ENCODE measurements at regions not wholly inside any gene's neighbourhood (a gene's known extent, or its start where the extent isn't known, plus 50 kb on each side); places are given as distances from the start of the nearest gene placed in this dataset.

- no peak for DNase-seq
Measured at GRCh38 chr10:2850202-2850601, 217.1 kb upstream of the PFKP start.

GRCh38 chr10:2844925-2845324, 222.4 kb upstream of the PFKP start:
- DNase-seq = no peak

DNA sequence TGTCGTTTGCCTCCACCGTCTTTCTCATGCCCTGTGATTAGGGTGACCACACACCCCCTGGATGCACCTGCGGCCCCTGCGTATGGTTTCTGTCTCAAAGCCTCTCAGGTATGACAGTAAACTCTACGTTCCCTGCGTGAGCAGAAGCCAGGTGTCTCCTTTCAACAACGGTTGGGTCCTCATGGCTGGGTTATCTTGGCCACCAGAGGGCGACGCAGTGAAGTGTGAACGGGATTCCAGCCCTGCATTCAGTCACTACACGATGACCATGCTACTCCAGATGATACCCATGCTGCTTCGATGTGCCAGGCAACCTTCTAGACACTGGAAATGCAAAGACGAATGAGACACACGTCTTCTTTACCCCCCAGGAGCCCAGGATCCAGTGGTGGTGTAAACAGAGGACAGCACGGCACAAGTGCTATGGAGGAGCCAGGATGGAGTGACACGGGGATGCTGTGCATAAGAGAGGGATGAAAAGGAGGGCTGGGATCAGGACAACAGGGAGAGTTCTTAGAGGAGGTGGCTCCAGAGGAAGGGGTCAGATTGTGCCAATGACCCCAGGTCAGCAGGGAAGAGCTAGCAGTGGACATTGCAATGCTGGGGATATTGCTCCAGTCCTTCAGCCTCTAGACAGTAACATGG, 228.1 kb upstream of the PFKP start:
- DNase-seq = no peak

DNA sequence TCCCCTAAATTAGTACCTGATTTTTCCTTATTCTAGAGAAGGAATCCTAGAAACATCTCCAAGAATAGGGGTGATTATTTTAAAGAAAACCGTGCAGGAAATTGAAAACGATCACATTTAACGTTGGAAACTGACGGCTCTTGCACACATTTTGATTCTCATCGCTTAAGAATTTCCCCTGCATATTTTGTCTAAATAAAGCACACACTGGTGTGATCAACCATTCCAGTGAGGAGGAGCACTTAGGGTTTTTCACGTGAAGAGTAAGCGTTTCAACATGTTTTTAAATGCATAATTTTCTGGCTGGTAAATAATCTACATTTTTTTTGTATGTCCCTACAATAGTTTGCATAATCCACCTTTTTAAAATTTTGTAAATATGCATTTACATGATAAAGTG, 229.7 kb upstream of the PFKP start:
- DNase-seq = no peak

GRCh38 chr10:2836921-2837662, 230.3 kb upstream of the PFKP start:
- no peak for DNase-seq

DNA sequence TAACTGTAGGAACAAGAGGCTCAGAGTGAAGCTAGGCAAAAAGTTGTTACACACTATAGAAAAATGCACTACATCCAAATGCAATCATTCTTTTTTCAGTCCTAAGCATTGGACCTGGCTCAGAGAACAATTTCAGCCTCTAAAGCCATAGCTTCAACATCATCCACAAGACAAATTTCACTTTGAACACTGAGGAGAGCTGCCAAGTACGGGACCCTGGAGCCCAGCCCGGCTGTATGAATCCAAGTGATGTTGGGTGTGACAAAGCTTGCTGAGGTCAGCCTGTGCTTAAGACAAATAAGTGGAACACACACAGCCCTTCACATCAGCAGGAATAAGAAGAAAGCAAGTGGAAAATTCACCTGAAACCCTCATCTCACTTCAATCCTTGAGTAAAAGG, 233.1 kb upstream of the PFKP start:
- DNase-seq = no peak

- no peak for DNase-seq
Measured at GRCh38 chr10:2831509-2831908, 235.8 kb upstream of the PFKP start.

GRCh38 chr10:2828741-2829140, 238.6 kb upstream of the PFKP start:
- DNase-seq = no peak

- DNase-seq = no peak
Measured at GRCh38 chr10:2826675-2827074, 240.7 kb upstream of the PFKP start.

GRCh38 chr10:2825841-2826240, 241.5 kb upstream of the PFKP start:
- no peak for DNase-seq

DNA sequence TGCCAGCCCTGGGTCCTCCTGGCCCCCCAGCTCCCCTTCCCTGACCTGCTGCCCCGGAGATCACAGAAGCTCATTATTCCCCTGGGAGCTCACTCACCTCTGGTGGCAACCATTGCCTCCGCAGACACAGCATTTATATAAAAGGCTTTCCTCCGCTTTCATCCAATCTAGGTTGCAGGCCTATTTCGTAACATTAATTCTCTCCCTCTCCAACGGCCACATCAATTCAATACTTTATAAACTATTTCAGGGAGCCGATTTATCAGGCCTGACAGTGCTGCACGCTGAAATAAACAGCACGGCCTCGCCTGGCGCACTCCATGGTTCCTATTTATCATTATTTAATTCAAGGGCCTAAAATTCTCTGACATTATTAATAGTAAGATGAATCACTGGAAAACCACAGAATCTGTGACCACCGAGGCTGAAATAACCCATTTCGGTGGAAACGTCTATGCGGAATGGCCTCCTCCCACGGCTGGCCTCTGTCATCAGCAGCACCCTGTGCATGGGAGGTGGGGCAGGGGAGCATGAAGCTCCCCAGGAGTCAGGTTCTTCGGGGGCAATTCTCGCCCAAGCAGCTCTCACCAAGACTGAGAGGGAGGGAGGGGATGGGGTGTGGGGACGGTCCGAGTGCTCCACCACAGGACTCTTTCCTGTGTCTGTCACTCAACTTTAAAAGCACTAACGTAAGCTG, 249.3 kb upstream of the PFKP start:
- no peak for DNase-seq

- no peak for DNase-seq
Measured at GRCh38 chr10:2813693-2814092, 253.7 kb upstream of the PFKP start.

DNA sequence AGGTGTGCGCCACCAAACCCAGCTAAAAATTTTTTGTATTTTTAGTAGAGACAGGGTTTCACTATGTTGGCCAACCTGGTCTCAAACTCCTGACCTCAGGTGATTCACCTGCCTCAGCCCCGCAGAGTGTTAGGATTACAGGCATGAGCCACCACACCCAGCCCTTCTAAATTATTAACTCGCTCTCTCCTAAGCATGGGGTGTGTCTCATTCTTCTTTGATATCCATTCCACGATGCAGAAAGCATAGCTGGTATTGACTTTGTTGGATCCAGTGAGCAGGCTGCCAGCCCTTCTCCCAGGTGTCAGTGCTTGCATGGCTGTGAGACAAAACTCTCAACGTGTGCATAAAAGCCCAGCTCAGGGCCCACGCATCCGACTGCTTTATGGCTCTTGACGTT, 254.1 kb upstream of the PFKP start:
- no peak for DNase-seq

DNA sequence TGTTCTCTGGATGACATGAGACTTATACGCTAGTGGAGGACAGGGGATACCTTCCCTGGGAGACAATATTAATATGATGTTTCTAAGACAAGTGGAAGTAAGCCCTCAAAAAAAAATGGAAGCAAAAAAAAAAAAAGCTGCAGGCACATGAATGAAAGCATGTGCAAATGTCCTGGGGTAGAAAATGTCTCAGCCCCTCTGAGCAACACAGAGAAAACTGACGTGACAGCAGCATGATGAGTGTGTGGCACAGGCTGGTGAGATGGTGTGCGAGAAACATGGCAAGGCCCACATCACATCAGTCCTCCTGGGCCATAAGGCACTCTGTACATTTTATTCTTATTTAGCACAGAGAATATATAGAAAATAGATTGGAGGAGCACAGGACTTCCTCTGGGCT, 254.7 kb upstream of the PFKP start:
- no peak for DNase-seq

DNA sequence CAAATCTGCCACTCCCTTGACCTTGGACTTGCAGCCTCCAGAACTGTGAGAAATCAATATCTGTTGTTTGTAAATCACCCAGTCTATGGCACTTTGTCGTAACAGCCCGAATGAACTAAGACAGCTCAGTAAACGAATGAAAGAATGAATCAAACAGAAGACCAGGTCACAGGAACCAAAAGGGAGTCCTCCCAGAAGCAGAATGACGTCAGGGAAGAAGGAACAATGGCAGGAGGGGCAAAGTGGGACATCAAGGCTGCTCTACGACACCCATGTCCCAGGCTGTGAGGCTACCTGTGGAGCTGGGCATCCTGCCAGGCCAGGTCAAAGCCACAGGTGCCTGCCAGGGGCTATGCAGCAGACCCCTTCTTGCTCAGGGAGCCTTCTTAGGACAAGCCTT, 267.2 kb upstream of the PFKP start:
- DNase-seq = no peak

- DNase-seq = no peak
Measured at GRCh38 chr10:2798336-2799022, 268.9 kb upstream of the PFKP start.

GRCh38 chr10:2791774-2792443, 275.4 kb upstream of the PFKP start:
- DNase-seq = no peak

- DNase-seq = no peak
Measured at GRCh38 chr10:2790396-2791188, 276.8 kb upstream of the PFKP start.

GRCh38 chr10:2786251-2786650, 281.1 kb upstream of the PFKP start:
- no peak for DNase-seq

GRCh38 chr10:2784766-2785165, 282.6 kb upstream of the PFKP start:
- no peak for DNase-seq

GRCh38 chr10:2782950-2783349, 284.4 kb upstream of the PFKP start:
- no peak for DNase-seq

GRCh38 chr10:2782265-2782664, 285.1 kb upstream of the PFKP start:
- no peak for DNase-seq
